H9 (cell line): ENCODE measurements at regions not wholly inside any gene's neighbourhood (a gene's known extent, or its start where the extent isn't known, plus 50 kb on each side); places are given as distances from the start of the nearest gene placed in this dataset.
A peak's percentile ranks its signal among the peaks of the same experiment; 100 is the strongest.
"Not testable (repeated sequence)": the region's sequence is repeated elsewhere in the genome, so short reads cannot be mapped to it uniquely, and the experiment has no call there.

Experiments
- DNase-seq: peaks from one replicate; pipeline ENCODE4 v3.0.0-alpha.2; 2017
- H2AFZ ChIP-seq: one replicate; pipeline ENCODE4 v1.6.1; 2013; ENCODE audit warnings: mild to moderate bottlenecking, low read length, control low read depth, moderate library complexity
- H2AK5ac ChIP-seq: 2 replicates; pipeline ENCODE4 v1.6.1; 2013; ENCODE audit warnings: low read length, control low read depth, mixed read lengths; ENCODE audit not compliant: insufficient read length
- H2BK120ac ChIP-seq: one replicate; pipeline ENCODE4 v1.6.1; 2013; ENCODE audit warnings: low read depth, mild to moderate bottlenecking, low read length, control low read depth, inconsistent platforms; ENCODE audit not compliant: poor library complexity, severe bottlenecking
- H2BK12ac ChIP-seq: 2 replicates; pipeline ENCODE4 v1.6.1; 2013; ENCODE audit warnings: low read length, control low read depth, mixed read lengths, low read depth; ENCODE audit not compliant: insufficient read length
- H2BK15ac ChIP-seq: 2 replicates; pipeline ENCODE4 v1.6.1; 2013; ENCODE audit warnings: low read depth, low read length, control low read depth
- H2BK20ac ChIP-seq: one replicate; pipeline ENCODE4 v1.6.1; 2013; ENCODE audit warnings: low read depth, mild to moderate bottlenecking, low read length, control low read depth, inconsistent platforms; ENCODE audit not compliant: poor library complexity, severe bottlenecking
- H2BK5ac ChIP-seq: 2 replicates; pipeline ENCODE4 v1.6.1; 2013; ENCODE audit warnings: low read length, control low read depth, mixed read lengths; ENCODE audit not compliant: insufficient read length
- H3K14ac ChIP-seq: 2 replicates; pipeline ENCODE4 v1.6.1; 2013; ENCODE audit warnings: low read length, control low read depth; ENCODE audit not compliant: insufficient read depth
- H3K18ac ChIP-seq: 2 replicates; pipeline ENCODE4 v1.6.1; 2013; ENCODE audit warnings: low read depth, mild to moderate bottlenecking, mixed read lengths, low read length, control low read depth; ENCODE audit not compliant: insufficient read length
- H3K23ac ChIP-seq: 2 replicates; pipeline ENCODE4 v1.6.1; 2013; ENCODE audit warnings: low read length, control low read depth, mixed read lengths, low read depth; ENCODE audit not compliant: insufficient read length
- H3K23me2 ChIP-seq: 2 replicates; pipeline ENCODE4 v1.6.1; 2013; ENCODE audit warnings: low read depth, mild to moderate bottlenecking, mixed read lengths, low read length, control low read depth; ENCODE audit not compliant: insufficient read length, poor library complexity, severe bottlenecking
- H3K27ac ChIP-seq: 2 replicates; pipeline ENCODE4 v1.5.1; 2013; ENCODE audit warnings: low read length, control low read depth, mixed read lengths, low read depth; ENCODE audit not compliant: insufficient read length
- H3K27me3 ChIP-seq: 2 replicates; pipeline ENCODE4 v1.6.1; 2013; ENCODE audit warnings: low read length, control low read depth, inconsistent platforms; ENCODE audit not compliant: insufficient read depth
- H3K4ac ChIP-seq: 2 replicates; pipeline ENCODE4 v1.6.1; 2013; ENCODE audit warnings: low read depth, mild to moderate bottlenecking, control low read depth, inconsistent platforms, low read length, moderate library complexity
- H3K4me1 ChIP-seq: 2 replicates; pipeline ENCODE4 v1.6.1; 2013; ENCODE audit warnings: low read length, control low read depth, inconsistent platforms; ENCODE audit not compliant: insufficient read depth
- H3K4me2 ChIP-seq: 2 replicates; pipeline ENCODE4 v1.6.1; 2013; ENCODE audit warnings: low read length, control low read depth, mixed read lengths; ENCODE audit not compliant: insufficient read length, insufficient read depth
- H3K56ac ChIP-seq: 2 replicates; pipeline ENCODE4 v1.6.1; 2013; ENCODE audit warnings: low read depth, mild to moderate bottlenecking, mixed read lengths, low read length, control low read depth; ENCODE audit not compliant: insufficient read length
- H3K79me1 ChIP-seq: 2 replicates; pipeline ENCODE4 v1.6.1; 2013; ENCODE audit warnings: low read depth, mild to moderate bottlenecking, moderate library complexity, low read length, control low read depth, inconsistent platforms; ENCODE audit not compliant: insufficient read depth, poor library complexity, severe bottlenecking
- H3K79me2 ChIP-seq: 2 replicates; pipeline ENCODE4 v1.6.1; 2013; ENCODE audit warnings: low read length, control low read depth, inconsistent platforms; ENCODE audit not compliant: insufficient read depth
- H3K9ac ChIP-seq: 2 replicates; pipeline ENCODE4 v1.6.1; 2013; ENCODE audit warnings: low read length, control low read depth, mixed read lengths; ENCODE audit not compliant: insufficient read length; ENCODE audit errors: extremely low read depth
- H3K9me3 ChIP-seq: one replicate; pipeline ENCODE4 v1.6.1; 2013; ENCODE audit warnings: low read depth, low read length, inconsistent platforms; ENCODE audit not compliant: control insufficient read depth
- H3T11ph ChIP-seq: one replicate; pipeline ENCODE4 v1.6.1; 2013; ENCODE audit warnings: mild to moderate bottlenecking, low read length, control low read depth, inconsistent platforms
- H4K20me1 ChIP-seq: one replicate; pipeline ENCODE4 v1.6.1; 2013; ENCODE audit not compliant: control insufficient read depth, insufficient read length, insufficient read depth
- H4K5ac ChIP-seq: 2 replicates; pipeline ENCODE4 v1.6.1; 2013; ENCODE audit warnings: low read depth, mild to moderate bottlenecking, mixed read lengths, low read length, control low read depth; ENCODE audit not compliant: insufficient read length
- H4K8ac ChIP-seq: replicated peaks from 2 replicates; pipeline ENCODE4 v1.6.1; 2013; ENCODE audit warnings: low read length, control low read depth, mixed read lengths, low read depth; ENCODE audit not compliant: insufficient read length
- H4K91ac ChIP-seq: 2 replicates; pipeline ENCODE4 v1.6.1; 2013; ENCODE audit warnings: low read depth, mild to moderate bottlenecking, moderate library complexity, mixed read lengths, low read length, control low read depth; ENCODE audit not compliant: insufficient read length
- H3K27ac Mint-ChIP-seq, 3 experiments: 2 replicates in 2 of 3; 3 replicates in 1 of 3; pipeline ENCODE4 v1.8.0; 2020 to 2021; ENCODE audit warnings: mixed read lengths in 3 of 3, mild to moderate bottlenecking in 1 of 3, moderate library complexity in 1 of 3
- H3K27me3 Mint-ChIP-seq: 2 replicates; pipeline ENCODE4 v1.8.0; 2021; ENCODE audit warnings: low read depth, mild to moderate bottlenecking, moderate library complexity, mixed read lengths
- H3K36me3 Mint-ChIP-seq, 3 experiments: 2 replicates in 2 of 3; 3 replicates in 1 of 3; pipeline ENCODE4 v1.8.0; 2020 to 2021; ENCODE audit warnings: low read depth in 3 of 3, mixed read lengths in 3 of 3; ENCODE audit not compliant: insufficient read depth in 1 of 3
- H3K4me1 Mint-ChIP-seq, 2 experiments: 2 replicates each; pipeline ENCODE4 v1.8.0; 2020; ENCODE audit warnings: mixed read lengths in 2 of 2
- H3K4me3 Mint-ChIP-seq, 2 experiments: 2 replicates in 1 of 2; 3 replicates in 1 of 2; pipeline ENCODE4 v1.8.0; 2020 to 2021; ENCODE audit warnings: mild to moderate bottlenecking in 2 of 2, mixed read lengths in 2 of 2, moderate library complexity in 1 of 2
- H3K9me3 Mint-ChIP-seq, 2 experiments: 2 replicates in 1 of 2; 3 replicates in 1 of 2; pipeline ENCODE4 v1.8.0; 2020; ENCODE audit warnings: mild to moderate bottlenecking in 2 of 2, mixed read lengths in 2 of 2, moderate library complexity in 1 of 2
- WGBS: extraction: QIAGEN DNeasy Blood & Tissue Kit; methylation state at CpG from one replicate; pipeline ENCODE4 v1.1.7; 2013; ENCODE audit warnings: missing lambda C conversion rate, low lambda C conversion rate, mixed read lengths; ENCODE audit not compliant: insufficient read length; ENCODE audit errors: extremely low coverage; 5-methylcytosine and 5-hydroxymethylcytosine counted together

DNA sequence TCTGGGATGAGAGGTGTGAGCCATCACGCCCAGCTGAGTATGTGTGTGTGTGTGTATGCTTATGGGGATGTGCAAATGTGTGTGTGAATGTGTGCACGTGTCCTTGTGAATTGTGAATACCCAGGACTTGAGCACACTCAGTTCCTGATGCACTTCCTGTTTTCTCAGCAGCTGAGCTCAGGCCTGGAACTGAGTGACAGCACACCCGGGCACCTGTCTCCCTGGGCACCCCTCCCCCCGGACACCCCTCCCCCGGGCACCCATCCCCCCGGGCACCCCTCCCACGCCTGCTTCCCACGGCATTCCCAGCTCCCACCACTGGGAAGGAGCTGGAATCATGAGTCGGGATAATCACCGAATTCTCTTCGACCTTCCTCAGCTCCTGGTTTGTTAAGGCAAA, 2744.1 kb upstream of the TPTE start:
- H3K4me3 Mint-ChIP-seq, H3K27ac Mint-ChIP-seq, H2BK20ac ChIP-seq, H3K27ac ChIP-seq, H3K4me1 Mint-ChIP-seq, H3K27me3 Mint-ChIP-seq, H3K9me3 Mint-ChIP-seq, H3K9me3 ChIP-seq, H2BK15ac ChIP-seq, H3K18ac ChIP-seq, H2AK5ac ChIP-seq, H3K23ac ChIP-seq, H3K14ac ChIP-seq, H4K91ac ChIP-seq, H3T11ph ChIP-seq, H2BK120ac ChIP-seq, H4K8ac ChIP-seq, H2AFZ ChIP-seq, H3K9ac ChIP-seq, H4K5ac ChIP-seq, H3K79me2 ChIP-seq, H3K27me3 ChIP-seq, H3K23me2 ChIP-seq, H3K4me1 ChIP-seq, H2BK12ac ChIP-seq, H3K56ac ChIP-seq, H3K4me2 ChIP-seq, H4K20me1 ChIP-seq, H3K36me3 Mint-ChIP-seq, H3K4ac ChIP-seq, H2BK5ac ChIP-seq, H3K79me1 ChIP-seq: not testable (repeated sequence)
- no CpG with 5 or more reads among the region's 11 CpGs for WGBS
- DNase-seq = peak; percentile 1

DNA sequence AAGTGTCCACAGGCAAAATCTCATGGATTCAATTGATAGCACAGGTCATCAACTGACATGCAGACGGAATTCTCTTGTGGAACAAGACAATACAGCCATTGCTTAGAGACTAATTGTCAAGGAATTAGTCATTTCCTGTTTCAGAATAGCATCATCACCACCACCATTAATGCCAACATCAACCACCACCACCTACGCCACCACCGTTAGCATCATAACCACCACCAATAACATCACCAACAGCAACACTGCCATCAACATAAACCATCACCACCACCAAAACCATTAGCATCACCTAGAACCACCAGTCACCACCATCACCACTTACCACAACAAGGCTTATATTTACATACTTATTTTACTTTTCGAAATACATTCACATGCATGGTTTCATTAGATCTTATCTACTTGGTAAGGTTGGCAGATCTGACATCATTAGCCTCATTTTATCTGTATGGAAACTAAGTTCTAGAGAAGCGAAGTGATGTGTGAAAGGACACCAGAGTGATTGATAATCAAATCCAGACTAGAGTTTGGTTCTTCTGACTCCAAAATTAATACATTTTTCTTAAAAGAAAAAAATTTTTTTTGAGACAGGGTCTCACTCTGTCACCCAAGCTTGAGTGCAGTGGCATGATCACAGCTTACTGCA, 2733.8 kb upstream of the TPTE start:
- H3K4me3 Mint-ChIP-seq, H3K9me3 Mint-ChIP-seq, H3K27ac ChIP-seq, H3K9ac ChIP-seq, H2BK12ac ChIP-seq, H2BK20ac ChIP-seq, H3K79me1 ChIP-seq, H3K4me1 Mint-ChIP-seq, H2AFZ ChIP-seq, H4K5ac ChIP-seq, H3K14ac ChIP-seq, H3T11ph ChIP-seq, H3K9me3 ChIP-seq, H3K4me2 ChIP-seq, H2BK5ac ChIP-seq, H3K23ac ChIP-seq, H2AK5ac ChIP-seq, H3K36me3 Mint-ChIP-seq, H3K27me3 ChIP-seq, H3K4ac ChIP-seq, H3K79me2 ChIP-seq, H4K8ac ChIP-seq, DNase-seq, H3K18ac ChIP-seq, H3K4me1 ChIP-seq, H3K27ac Mint-ChIP-seq, H2BK120ac ChIP-seq, H3K23me2 ChIP-seq, H4K20me1 ChIP-seq, H4K91ac ChIP-seq, H2BK15ac ChIP-seq, H3K56ac ChIP-seq, H3K27me3 Mint-ChIP-seq: not testable (repeated sequence)
- no CpG with 5 or more reads among the region's 5 CpGs for WGBS
